OCI-LY1 (cell line): ENCODE measurements at regions not wholly inside any gene's neighbourhood (a gene's known extent, or its start where the extent isn't known, plus 50 kb on each side); places are given as distances from the start of the nearest gene placed in this dataset.

Experiments
- EZH2 ChIP-seq: fragments of 200-600 bp; sonication (generic), shearing (Covaris generic); IDR thresholded peaks from 2 replicates; pipeline ENCODE4 v1.8.0; 2017; ENCODE audit warnings: borderline replicate concordance, mixed run types, mild to moderate bottlenecking, antibody characterized with exemption, low read length, moderate library complexity, mixed read lengths
- TF ChIP-seq, protein P1 (sequence below): fragments of 200-600 bp; sonication (generic), shearing (Covaris generic); IDR thresholded peaks from 2 replicates; pipeline ENCODE4 v1.5.1; 2017; ENCODE audit warnings: mild to moderate bottlenecking, antibody characterized with exemption, low read length, moderate library complexity, mixed read lengths

DNA sequence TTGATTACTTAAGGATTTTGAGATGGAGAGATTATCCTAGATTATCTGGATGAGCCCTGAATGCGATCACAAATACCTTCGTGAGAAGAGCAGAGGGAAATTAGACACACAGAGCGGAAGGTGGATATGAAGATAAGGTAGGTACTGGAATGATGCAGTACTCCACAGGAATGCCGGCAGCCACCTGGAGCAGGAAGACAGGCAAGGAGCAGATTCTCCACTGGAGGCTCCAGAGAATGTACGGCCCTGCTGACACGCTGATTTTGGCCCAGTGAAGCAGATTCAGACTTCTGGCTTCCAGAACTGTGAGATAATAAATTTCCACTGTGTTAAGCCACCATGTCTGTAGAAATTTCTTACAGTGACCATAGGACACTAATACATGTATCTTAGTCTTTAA lies 79.4 kb upstream of the PITX2 start:
- no peak for TF ChIP-seq EZH2
- TF ChIP-seq, protein P1, sequence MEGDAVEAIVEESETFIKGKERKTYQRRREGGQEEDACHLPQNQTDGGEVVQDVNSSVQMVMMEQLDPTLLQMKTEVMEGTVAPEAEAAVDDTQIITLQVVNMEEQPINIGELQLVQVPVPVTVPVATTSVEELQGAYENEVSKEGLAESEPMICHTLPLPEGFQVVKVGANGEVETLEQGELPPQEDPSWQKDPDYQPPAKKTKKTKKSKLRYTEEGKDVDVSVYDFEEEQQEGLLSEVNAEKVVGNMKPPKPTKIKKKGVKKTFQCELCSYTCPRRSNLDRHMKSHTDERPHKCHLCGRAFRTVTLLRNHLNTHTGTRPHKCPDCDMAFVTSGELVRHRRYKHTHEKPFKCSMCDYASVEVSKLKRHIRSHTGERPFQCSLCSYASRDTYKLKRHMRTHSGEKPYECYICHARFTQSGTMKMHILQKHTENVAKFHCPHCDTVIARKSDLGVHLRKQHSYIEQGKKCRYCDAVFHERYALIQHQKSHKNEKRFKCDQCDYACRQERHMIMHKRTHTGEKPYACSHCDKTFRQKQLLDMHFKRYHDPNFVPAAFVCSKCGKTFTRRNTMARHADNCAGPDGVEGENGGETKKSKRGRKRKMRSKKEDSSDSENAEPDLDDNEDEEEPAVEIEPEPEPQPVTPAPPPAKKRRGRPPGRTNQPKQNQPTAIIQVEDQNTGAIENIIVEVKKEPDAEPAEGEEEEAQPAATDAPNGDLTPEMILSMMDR: no peak
